Gastrocnemius medialis (tissue), 4 donors: ENCODE measurements at regions not wholly inside any gene's neighbourhood (a gene's known extent, or its start where the extent isn't known, plus 50 kb on each side); places are given as distances from the start of the nearest gene placed in this dataset.

Source experiments
- CTCF ChIP-seq, 5 experiments: fragments of 450-650 bp in 3 of 5; fragments of 200-600 bp in 2 of 5; sonication (generic) in 2 of 5; IDR thresholded peaks in 4 of 5; conservative IDR thresholded peaks in 1 of 5; 1 replicate in 4 of 5; 2 replicates in 1 of 5; pipeline ENCODE4 v1.5.1; 2016 to 2019; ENCODE audit warnings: antibody characterized with exemption in 5 of 5, mild to moderate bottlenecking in 3 of 5, moderate library complexity in 3 of 5
- POLR2A ChIP-seq, 2 donors: fragments of 450-650 bp; IDR thresholded peaks; one replicate each; pipeline ENCODE4 v1.6.1; 2017; ENCODE audit warnings: antibody characterized with exemption in 2 of 2, mild to moderate bottlenecking in 2 of 2, moderate library complexity in 2 of 2

- TF ChIP-seq POLR2A (IDR thresholded peaks at IDR 0.05) (no peak), CTCF (IDR thresholded peaks at IDR 0.05 in 4 of 5, conservative IDR thresholded peaks at IDR 0.05 in 1 of 5) (no peak)
Observed at GRCh38 chr17:34825102-34825501, 136.2 kb downstream of the CCT6B start.
